Heart left ventricle (tissue), 13 donors: ENCODE measurements at regions not wholly inside any gene's neighbourhood (a gene's known extent, or its start where the extent isn't known, plus 50 kb on each side); places are given as distances from the start of the nearest gene placed in this dataset.

Experiments used
- POLR2A ChIP-seq, 2 donors: fragments of 450-650 bp; IDR thresholded peaks; one replicate each; pipeline ENCODE4 v1.6.1; 2017; ENCODE audit warnings: antibody characterized with exemption in 2 of 2, mild to moderate bottlenecking in 2 of 2, moderate library complexity in 2 of 2
- TF ChIP-seq, protein P1 (sequence below), 12 donors: fragments of 200-600 bp; sonication (generic) in 4 of 12; IDR thresholded peaks; one replicate each; pipeline versions ENCODE4 v1.5.0 to v1.8.0; 2018 to 2022; ENCODE audit warnings: antibody characterized with exemption in 12 of 12, mild to moderate bottlenecking in 5 of 12
- donor health status: ischemic (EF 13 %, LVEDD 7.1; RV severe dilation, severe dysfunction).
- donor health status: DM: no; HTN: yes; CAD: no.
- donor health status: DM: no; HTN: no; CAD: no.
- donor health status: ischemic (EF 25% LVEDD 6.9; RV normal size, moderate dysfunction).
- donor health status: ischemic (EF 25% LVEDD 5.7; RV mildly dilated, moderate dysfunction).
- donor health status: ischemic (EF 35%, LVEDD 5.7; RV mildly dilated, moderate dysfunction).
- donor health status: nonischemic (EF 11% LVEDD 7.7; RV severe dilation, severe dysfunction).
- donor health status: DM: yes; HTN: yes; CAD: no.
- donor health status: PGD.
- donor health status: ischemic (EF 29% LVEDD 5.4; RV normal size, mild dysfunction).
- donor health status: nonischemic (EF 23%, LVEDD 6.1; RV moderate dilation, normal function).

DNA sequence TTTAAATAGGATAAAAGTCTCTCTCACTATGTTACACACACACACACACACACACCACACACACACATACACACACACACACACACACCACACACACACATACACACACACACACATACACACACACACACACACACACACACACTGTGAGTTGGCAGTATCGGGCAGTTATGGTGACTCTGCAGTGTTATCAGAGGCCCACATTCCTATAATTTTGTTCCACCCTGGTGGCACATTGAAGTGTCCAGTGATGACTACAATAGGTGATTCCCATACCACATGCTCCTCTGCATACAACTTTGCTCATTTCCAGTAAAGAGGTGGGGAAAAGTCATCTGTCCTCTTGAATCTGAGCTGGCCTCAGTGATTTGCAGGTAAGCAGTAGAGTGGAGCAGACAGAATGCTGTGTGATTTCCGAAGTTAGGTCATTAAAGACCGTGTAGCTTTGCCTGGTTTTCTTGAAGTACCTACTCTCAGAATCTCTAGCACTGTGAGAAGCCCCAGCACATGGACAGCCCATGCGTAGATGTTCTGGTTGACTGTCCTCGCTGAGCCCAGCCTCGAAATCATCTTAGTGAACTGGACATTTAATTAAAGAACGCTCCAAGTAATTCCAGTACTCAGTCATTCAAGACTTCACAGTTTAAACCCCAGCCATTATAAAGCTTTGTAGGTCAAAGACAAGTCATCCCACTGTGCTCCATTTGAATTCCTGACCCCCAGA is 836.6 kb upstream of the SOX9 start:
- no peak for TF ChIP-seq POLR2A (IDR thresholded peaks at IDR 0.05)
- TF ChIP-seq, protein P1, sequence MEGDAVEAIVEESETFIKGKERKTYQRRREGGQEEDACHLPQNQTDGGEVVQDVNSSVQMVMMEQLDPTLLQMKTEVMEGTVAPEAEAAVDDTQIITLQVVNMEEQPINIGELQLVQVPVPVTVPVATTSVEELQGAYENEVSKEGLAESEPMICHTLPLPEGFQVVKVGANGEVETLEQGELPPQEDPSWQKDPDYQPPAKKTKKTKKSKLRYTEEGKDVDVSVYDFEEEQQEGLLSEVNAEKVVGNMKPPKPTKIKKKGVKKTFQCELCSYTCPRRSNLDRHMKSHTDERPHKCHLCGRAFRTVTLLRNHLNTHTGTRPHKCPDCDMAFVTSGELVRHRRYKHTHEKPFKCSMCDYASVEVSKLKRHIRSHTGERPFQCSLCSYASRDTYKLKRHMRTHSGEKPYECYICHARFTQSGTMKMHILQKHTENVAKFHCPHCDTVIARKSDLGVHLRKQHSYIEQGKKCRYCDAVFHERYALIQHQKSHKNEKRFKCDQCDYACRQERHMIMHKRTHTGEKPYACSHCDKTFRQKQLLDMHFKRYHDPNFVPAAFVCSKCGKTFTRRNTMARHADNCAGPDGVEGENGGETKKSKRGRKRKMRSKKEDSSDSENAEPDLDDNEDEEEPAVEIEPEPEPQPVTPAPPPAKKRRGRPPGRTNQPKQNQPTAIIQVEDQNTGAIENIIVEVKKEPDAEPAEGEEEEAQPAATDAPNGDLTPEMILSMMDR (IDR thresholded peaks at IDR 0.05): no peak
